GM12878 (cell line): ENCODE measurements at regions not wholly inside any gene's neighbourhood (a gene's known extent, or its start where the extent isn't known, plus 50 kb on each side); places are given as distances from the start of the nearest gene placed in this dataset.

Experiments
- ATAC-seq: fragments of 200-7000 bp; cut with Tn5 transposase; 3 replicates; pipeline ENCODE4 v1.9.1; 2020; ENCODE audit warnings: mild to moderate bottlenecking, moderate library complexity
- BruUV-seq: library from RNA; stranded (reverse); fragments of 400-500 nt; replicated peaks from 2 replicates; lab custom pipeline; 2021; lab: Mats Ljungman, UMichigan
- CTCF ChIA-PET: fragments of 300-600 bp; sonication (Branson Sonifier 250); formaldehyde crosslinking; extraction: SDS; loops from one replicate; lab custom pipeline; 2021; ENCODE audit warnings: inconsistent platforms; lab: Yijun Ruan, JAX
- POLR2A ChIA-PET: fragments of 350-600 bp; formaldehyde crosslinking; extraction: SDS; loops from one replicate; lab custom pipeline; 2021; ENCODE audit warnings: inconsistent platforms; lab: Charles Lee
- RAD21 ChIA-PET: fragments of 300-600 bp; sonication (Branson Sonifier 250); formaldehyde crosslinking; loops from one replicate; lab custom pipeline; 2023; ENCODE audit warnings: antibody characterized with exemption; ENCODE audit not compliant: unreplicated experiment; lab: Charles Lee
- SMC1A ChIA-PET: fragments of 300-600 bp; sonication (Branson Sonifier 250); formaldehyde crosslinking; loops from one replicate; lab custom pipeline; 2023; ENCODE audit not compliant: unreplicated experiment, uncharacterized antibody; lab: Charles Lee
- DNase-seq: peaks from one replicate; pipeline ENCODE4 v3.0.0-alpha.2; 2011; ENCODE audit warnings: low read depth, low spot score
- FAIRE-seq: peaks from 3 replicates; lab custom pipeline; 2011; peaks lifted over from hg19 to GRCh38; lab: Jason Lieb, UNC
- H2AFZ ChIP-seq: 2 replicates; pipeline ENCODE4 v1.6.0; 2011; ENCODE audit warnings: low read depth, low read length, control low read depth; ENCODE audit not compliant: control insufficient read depth
- H3K27ac ChIP-seq: 2 replicates; pipeline ENCODE4 v1.5.1; 2011; ENCODE audit warnings: control low read depth; ENCODE audit not compliant: control insufficient read depth, insufficient read depth
- H3K27me3 ChIP-seq, 2 experiments: replicated peaks in 1 of 2; 2 replicates each; pipeline versions ENCODE4 v1.6.0 to v1.6.1; 2011; ENCODE audit warnings: low read length in 1 of 2; ENCODE audit not compliant: control insufficient read depth in 2 of 2, insufficient read depth in 2 of 2
- H3K36me3 ChIP-seq, 2 experiments: 2 replicates each; pipeline ENCODE4 v1.5.1; 2011; ENCODE audit warnings: low read length in 1 of 2; ENCODE audit not compliant: control insufficient read depth in 2 of 2, insufficient read depth in 2 of 2
- H3K4me1 ChIP-seq: 2 replicates; pipeline ENCODE4 v1.6.1; 2011; ENCODE audit warnings: mild to moderate bottlenecking, low read length, moderate library complexity, mixed read lengths; ENCODE audit not compliant: control insufficient read depth, insufficient read depth
- H3K4me2 ChIP-seq: 2 replicates; pipeline ENCODE4 v1.6.0; 2011; ENCODE audit warnings: control low read depth; ENCODE audit not compliant: control insufficient read depth, insufficient read depth
- H3K4me3 ChIP-seq: fragments of 200-600 bp; sonication (generic); 2 replicates; pipeline ENCODE4 v1.5.1; 2016
- H3K79me2 ChIP-seq: 2 replicates; pipeline ENCODE4 v1.6.0; 2011; ENCODE audit warnings: low read length; ENCODE audit not compliant: control insufficient read depth, insufficient read depth
- H3K9ac ChIP-seq: 2 replicates; pipeline ENCODE4 v1.8.0; 2011; ENCODE audit warnings: low read length, control low read depth, mixed read lengths; ENCODE audit not compliant: control insufficient read depth, insufficient read depth
- H3K9me3 ChIP-seq: replicated peaks from 3 replicates; pipeline ENCODE4 v1.5.1; 2011; ENCODE audit warnings: mild to moderate bottlenecking, low read length; ENCODE audit not compliant: control insufficient read depth, insufficient read depth
- H4K20me1 ChIP-seq: 2 replicates; pipeline ENCODE4 v1.6.0; 2011; ENCODE audit not compliant: control insufficient read depth, insufficient read depth
- BCL11A ChIP-seq: IDR thresholded peaks from 2 replicates; pipeline ENCODE4 v1.6.1; 2011; ENCODE audit warnings: low read depth, low read length
- EP300 ChIP-seq, 2 experiments: fragments of 150-350 bp in 1 of 2; IDR thresholded peaks; 2 replicates each; pipeline ENCODE4 v1.6.1; 2011 to 2012; ENCODE audit warnings: low read depth in 2 of 2, low read length in 2 of 2, borderline replicate concordance in 1 of 2, improper control_type of control experiment in 1 of 2, inconsistent platforms in 1 of 2; ENCODE audit not compliant: control insufficient read depth in 1 of 2
- HDAC2 ChIP-seq: fragments of 200-600 bp; sonication (generic); IDR thresholded peaks from 2 replicates; pipeline ENCODE4 v1.6.1; 2017
- NBN ChIP-seq: fragments of 450-650 bp; IDR thresholded peaks from 2 replicates; pipeline ENCODE4 v1.6.1; 2016
- SPI1 ChIP-seq: IDR thresholded peaks from 2 replicates; pipeline ENCODE4 v1.6.1; 2011; ENCODE audit warnings: low read depth, mild to moderate bottlenecking, low read length, moderate library complexity, borderline replicate concordance; ENCODE audit not compliant: insufficient read depth
- TCF3 ChIP-seq: IDR thresholded peaks from 2 replicates; pipeline ENCODE4 v1.6.1; 2012; ENCODE audit warnings: low read depth, mild to moderate bottlenecking, low read length, borderline replicate concordance; ENCODE audit not compliant: insufficient read depth
- ZBTB40 ChIP-seq: fragments of 450-650 bp; IDR thresholded peaks from 2 replicates; pipeline ENCODE4 v1.6.1; 2016; ENCODE audit warnings: mild to moderate bottlenecking, moderate library complexity, borderline replicate concordance
- ZNF24 ChIP-seq: fragments of 450-650 bp; IDR thresholded peaks from 2 replicates; pipeline ENCODE4 v1.6.1; 2017; ENCODE audit warnings: antibody characterized with exemption, mild to moderate bottlenecking
- WGBS: methylation state at CpG from one replicate; pipeline ENCODE4 v1.1.6; 2016; ENCODE audit warnings: low lambda C conversion rate; ENCODE audit not compliant: insufficient replicate concordance, insufficient coverage; ENCODE audit errors: missing lambda C conversion rate; 5-methylcytosine and 5-hydroxymethylcytosine counted together
- in situ Hi-C: fragments of 300-500 bp; cut with MboI; formaldehyde crosslinking; loops from 9 replicates; pipeline ENCODE4 v1.14.3; 2018; ENCODE audit warnings: mixed read lengths
- intact Hi-C: fragments of 100-400 bp; cut with micrococcal nuclease; formaldehyde crosslinking; loops from one replicate; pipeline ENCODE4 v1.14.2; 2022; ENCODE audit not compliant: unreplicated experiment
- TF ChIP-seq, protein P1 (sequence below): fragments of 450-650 bp; IDR thresholded peaks from 2 replicates; pipeline ENCODE4 v1.6.1; 2017; ENCODE audit warnings: borderline replicate concordance
- TF ChIP-seq, protein P2 (sequence below): fragments of 450-650 bp; IDR thresholded peaks from 2 replicates; pipeline ENCODE4 v1.6.1; 2014; ENCODE audit warnings: mild to moderate bottlenecking
- TF ChIP-seq, protein P3 (sequence below): fragments of 450-650 bp; IDR thresholded peaks from 2 replicates; pipeline ENCODE4 v1.6.1; 2017; ENCODE audit warnings: antibody characterized with exemption, mild to moderate bottlenecking, moderate library complexity

- BruUV-seq = no TSS peak
- SMC1A ChIA-PET = interaction anchor here (1.6 kb wide), 1 partner anchor 11 kb away, joined by 4 read pairs; no protein-coding TSS in a partner anchor
- FAIRE-seq (no peak), ATAC-seq (no peak), DNase-seq (no peak)
- intact Hi-C loops = no loop called here
- CTCF ChIA-PET = interaction anchor here (1.2 kb wide), 1 partner anchor 18 kb away, joined by 3 read pairs; no protein-coding TSS in a partner anchor
- in situ Hi-C loops = no loop called here
- Histone ChIP-seq H3K4me3 (no peak overlapping the region), H3K27me3 (no peaks in the 10 kb centered on the region), H3K27ac (no peak overlapping the region), H4K20me1 (no peaks in the 10 kb centered on the region), H3K9ac (no peak overlapping the region), H3K4me1 (no peaks in the 10 kb centered on the region), H3K4me2 (no peak overlapping the region), H3K36me3 (no peaks in the 10 kb centered on the region), H3K79me2 (no peaks in the 10 kb centered on the region), H2AFZ (no peak overlapping the region), H3K9me3 (no peaks in the 10 kb centered on the region)
- POLR2A ChIA-PET = no interaction called here
- RAD21 ChIA-PET = no interaction called here
- no peak for TF ChIP-seq EP300 (IDR thresholded peaks at IDR 0.05; ENCODE audit: borderline replicate concordance in 1 of 2, control insufficient read depth in 1 of 2, low read depth in 2 of 2, low read length in 2 of 2)
- no peak for TF ChIP-seq SPI1
- TF ChIP-seq HDAC2 = no peak
- TF ChIP-seq ZNF24 = no peak
- TF ChIP-seq ZBTB40 = no peak
- TF ChIP-seq NBN = no peak
- TF ChIP-seq BCL11A = no peak
- TF ChIP-seq, protein P1, sequence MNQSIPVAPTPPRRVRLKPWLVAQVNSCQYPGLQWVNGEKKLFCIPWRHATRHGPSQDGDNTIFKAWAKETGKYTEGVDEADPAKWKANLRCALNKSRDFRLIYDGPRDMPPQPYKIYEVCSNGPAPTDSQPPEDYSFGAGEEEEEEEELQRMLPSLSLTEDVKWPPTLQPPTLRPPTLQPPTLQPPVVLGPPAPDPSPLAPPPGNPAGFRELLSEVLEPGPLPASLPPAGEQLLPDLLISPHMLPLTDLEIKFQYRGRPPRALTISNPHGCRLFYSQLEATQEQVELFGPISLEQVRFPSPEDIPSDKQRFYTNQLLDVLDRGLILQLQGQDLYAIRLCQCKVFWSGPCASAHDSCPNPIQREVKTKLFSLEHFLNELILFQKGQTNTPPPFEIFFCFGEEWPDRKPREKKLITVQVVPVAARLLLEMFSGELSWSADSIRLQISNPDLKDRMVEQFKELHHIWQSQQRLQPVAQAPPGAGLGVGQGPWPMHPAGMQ = no peak
- no peak for TF ChIP-seq TCF3
- TF ChIP-seq, protein P2, sequence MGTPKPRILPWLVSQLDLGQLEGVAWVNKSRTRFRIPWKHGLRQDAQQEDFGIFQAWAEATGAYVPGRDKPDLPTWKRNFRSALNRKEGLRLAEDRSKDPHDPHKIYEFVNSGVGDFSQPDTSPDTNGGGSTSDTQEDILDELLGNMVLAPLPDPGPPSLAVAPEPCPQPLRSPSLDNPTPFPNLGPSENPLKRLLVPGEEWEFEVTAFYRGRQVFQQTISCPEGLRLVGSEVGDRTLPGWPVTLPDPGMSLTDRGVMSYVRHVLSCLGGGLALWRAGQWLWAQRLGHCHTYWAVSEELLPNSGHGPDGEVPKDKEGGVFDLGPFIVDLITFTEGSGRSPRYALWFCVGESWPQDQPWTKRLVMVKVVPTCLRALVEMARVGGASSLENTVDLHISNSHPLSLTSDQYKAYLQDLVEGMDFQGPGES = no peak
- TF ChIP-seq, protein P3, sequence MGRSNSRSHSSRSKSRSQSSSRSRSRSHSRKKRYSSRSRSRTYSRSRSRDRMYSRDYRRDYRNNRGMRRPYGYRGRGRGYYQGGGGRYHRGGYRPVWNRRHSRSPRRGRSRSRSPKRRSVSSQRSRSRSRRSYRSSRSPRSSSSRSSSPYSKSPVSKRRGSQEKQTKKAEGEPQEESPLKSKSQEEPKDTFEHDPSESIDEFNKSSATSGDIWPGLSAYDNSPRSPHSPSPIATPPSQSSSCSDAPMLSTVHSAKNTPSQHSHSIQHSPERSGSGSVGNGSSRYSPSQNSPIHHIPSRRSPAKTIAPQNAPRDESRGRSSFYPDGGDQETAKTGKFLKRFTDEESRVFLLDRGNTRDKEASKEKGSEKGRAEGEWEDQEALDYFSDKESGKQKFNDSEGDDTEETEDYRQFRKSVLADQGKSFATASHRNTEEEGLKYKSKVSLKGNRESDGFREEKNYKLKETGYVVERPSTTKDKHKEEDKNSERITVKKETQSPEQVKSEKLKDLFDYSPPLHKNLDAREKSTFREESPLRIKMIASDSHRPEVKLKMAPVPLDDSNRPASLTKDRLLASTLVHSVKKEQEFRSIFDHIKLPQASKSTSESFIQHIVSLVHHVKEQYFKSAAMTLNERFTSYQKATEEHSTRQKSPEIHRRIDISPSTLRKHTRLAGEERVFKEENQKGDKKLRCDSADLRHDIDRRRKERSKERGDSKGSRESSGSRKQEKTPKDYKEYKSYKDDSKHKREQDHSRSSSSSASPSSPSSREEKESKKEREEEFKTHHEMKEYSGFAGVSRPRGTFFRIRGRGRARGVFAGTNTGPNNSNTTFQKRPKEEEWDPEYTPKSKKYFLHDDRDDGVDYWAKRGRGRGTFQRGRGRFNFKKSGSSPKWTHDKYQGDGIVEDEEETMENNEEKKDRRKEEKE = no peak
- 0% methylated on average over 1 of the region's 1 CpG for WGBS
Measured at GRCh38 chr6:22899426-22899825, 330.1 kb downstream of the HDGFL1 start.
